GM12878 (cell line): ENCODE measurements at regions not wholly inside any gene's neighbourhood (a gene's known extent, or its start where the extent isn't known, plus 50 kb on each side); places are given as distances from the start of the nearest gene placed in this dataset.

Experiments used
- ATAC-seq: fragments of 200-7000 bp; cut with Tn5 transposase; 3 replicates; pipeline ENCODE4 v1.9.1; 2020; ENCODE audit warnings: mild to moderate bottlenecking, moderate library complexity
- BruUV-seq: library from RNA; stranded (reverse); fragments of 400-500 nt; replicated peaks from 2 replicates; lab custom pipeline; 2021; lab: Mats Ljungman, UMichigan
- CTCF ChIA-PET: fragments of 300-600 bp; sonication (Branson Sonifier 250); formaldehyde crosslinking; extraction: SDS; loops from one replicate; lab custom pipeline; 2021; ENCODE audit warnings: inconsistent platforms; lab: Yijun Ruan, JAX
- POLR2A ChIA-PET: fragments of 350-600 bp; formaldehyde crosslinking; extraction: SDS; loops from one replicate; lab custom pipeline; 2021; ENCODE audit warnings: inconsistent platforms; lab: Charles Lee
- RAD21 ChIA-PET: fragments of 300-600 bp; sonication (Branson Sonifier 250); formaldehyde crosslinking; loops from one replicate; lab custom pipeline; 2023; ENCODE audit warnings: antibody characterized with exemption; ENCODE audit not compliant: unreplicated experiment; lab: Charles Lee
- SMC1A ChIA-PET: fragments of 300-600 bp; sonication (Branson Sonifier 250); formaldehyde crosslinking; loops from one replicate; lab custom pipeline; 2023; ENCODE audit not compliant: unreplicated experiment, uncharacterized antibody; lab: Charles Lee
- DNase-seq: peaks from one replicate; pipeline ENCODE4 v3.0.0-alpha.2; 2011; ENCODE audit warnings: low read depth, low spot score
- FAIRE-seq: peaks from 3 replicates; lab custom pipeline; 2011; peaks lifted over from hg19 to GRCh38; lab: Jason Lieb, UNC
- H2AFZ ChIP-seq: 2 replicates; pipeline ENCODE4 v1.6.0; 2011; ENCODE audit warnings: low read depth, low read length, control low read depth; ENCODE audit not compliant: control insufficient read depth
- H3K27ac ChIP-seq: 2 replicates; pipeline ENCODE4 v1.5.1; 2011; ENCODE audit warnings: control low read depth; ENCODE audit not compliant: control insufficient read depth, insufficient read depth
- H3K27me3 ChIP-seq, 2 experiments: replicated peaks in 1 of 2; 2 replicates each; pipeline versions ENCODE4 v1.6.0 to v1.6.1; 2011; ENCODE audit warnings: low read length in 1 of 2; ENCODE audit not compliant: control insufficient read depth in 2 of 2, insufficient read depth in 2 of 2
- H3K36me3 ChIP-seq, 2 experiments: 2 replicates each; pipeline ENCODE4 v1.5.1; 2011; ENCODE audit warnings: low read length in 1 of 2; ENCODE audit not compliant: control insufficient read depth in 2 of 2, insufficient read depth in 2 of 2
- H3K4me1 ChIP-seq: 2 replicates; pipeline ENCODE4 v1.6.1; 2011; ENCODE audit warnings: mild to moderate bottlenecking, low read length, moderate library complexity, mixed read lengths; ENCODE audit not compliant: control insufficient read depth, insufficient read depth
- H3K4me2 ChIP-seq: 2 replicates; pipeline ENCODE4 v1.6.0; 2011; ENCODE audit warnings: control low read depth; ENCODE audit not compliant: control insufficient read depth, insufficient read depth
- H3K4me3 ChIP-seq: fragments of 200-600 bp; sonication (generic); 2 replicates; pipeline ENCODE4 v1.5.1; 2016
- H3K79me2 ChIP-seq: 2 replicates; pipeline ENCODE4 v1.6.0; 2011; ENCODE audit warnings: low read length; ENCODE audit not compliant: control insufficient read depth, insufficient read depth
- H3K9ac ChIP-seq: 2 replicates; pipeline ENCODE4 v1.8.0; 2011; ENCODE audit warnings: low read length, control low read depth, mixed read lengths; ENCODE audit not compliant: control insufficient read depth, insufficient read depth
- H3K9me3 ChIP-seq: replicated peaks from 3 replicates; pipeline ENCODE4 v1.5.1; 2011; ENCODE audit warnings: mild to moderate bottlenecking, low read length; ENCODE audit not compliant: control insufficient read depth, insufficient read depth
- H4K20me1 ChIP-seq: 2 replicates; pipeline ENCODE4 v1.6.0; 2011; ENCODE audit not compliant: control insufficient read depth, insufficient read depth
- ATF2 ChIP-seq: IDR thresholded peaks from 2 replicates; pipeline ENCODE4 v1.6.1; 2012; ENCODE audit warnings: low read length, inconsistent platforms
- BCL3 ChIP-seq: IDR thresholded peaks from 2 replicates; pipeline ENCODE4 v1.6.1; 2011; ENCODE audit warnings: borderline replicate concordance, low read depth, mild to moderate bottlenecking, moderate library complexity, low read length; ENCODE audit not compliant: insufficient read depth, poor library complexity, severe bottlenecking
- BRCA1 ChIP-seq: IDR thresholded peaks from 2 replicates; pipeline ENCODE4 v1.6.1; 2011; ENCODE audit warnings: low read depth, low read length, improper control_type of control experiment
- MEF2B ChIP-seq: fragments of 450-650 bp; IDR thresholded peaks from 2 replicates; pipeline ENCODE4 v1.6.1; 2018; ENCODE audit warnings: mild to moderate bottlenecking, moderate library complexity; ENCODE audit not compliant: partially characterized antibody, poor library complexity, severe bottlenecking
- NKRF ChIP-seq: fragments of 450-650 bp; conservative IDR thresholded peaks from 2 replicates; pipeline ENCODE4 v1.6.1; 2017; ENCODE audit warnings: mild to moderate bottlenecking, moderate library complexity
- NRF1 ChIP-seq: conservative IDR thresholded peaks from 2 replicates; pipeline ENCODE4 v1.6.1; 2011; ENCODE audit warnings: mild to moderate bottlenecking, low read depth, low read length, improper control_type of control experiment
- PBX3 ChIP-seq: IDR thresholded peaks from 2 replicates; pipeline ENCODE4 v1.6.1; 2011; ENCODE audit warnings: mild to moderate bottlenecking, low read depth, low read length, moderate library complexity; ENCODE audit not compliant: insufficient replicate concordance
- SUPT20H ChIP-seq: IDR thresholded peaks from 2 replicates; pipeline ENCODE4 v1.6.1; 2011; ENCODE audit warnings: low read depth, mild to moderate bottlenecking, low read length, moderate library complexity, borderline replicate concordance; ENCODE audit not compliant: control insufficient read depth
- WGBS: methylation state at CpG from one replicate; pipeline ENCODE4 v1.1.6; 2016; ENCODE audit warnings: low lambda C conversion rate; ENCODE audit not compliant: insufficient replicate concordance, insufficient coverage; ENCODE audit errors: missing lambda C conversion rate; 5-methylcytosine and 5-hydroxymethylcytosine counted together
- in situ Hi-C: fragments of 300-500 bp; cut with MboI; formaldehyde crosslinking; loops from 9 replicates; pipeline ENCODE4 v1.14.3; 2018; ENCODE audit warnings: mixed read lengths
- intact Hi-C: fragments of 100-400 bp; cut with micrococcal nuclease; formaldehyde crosslinking; loops from one replicate; pipeline ENCODE4 v1.14.2; 2022; ENCODE audit not compliant: unreplicated experiment
- TF ChIP-seq, protein P1 (sequence below): fragments of 450-650 bp; IDR thresholded peaks from 2 replicates; pipeline ENCODE4 v1.6.1; 2018; ENCODE audit warnings: mild to moderate bottlenecking, low read depth, moderate library complexity; ENCODE audit not compliant: partially characterized antibody

GRCh38 chr17:79207960-79208359 is 133.3 kb downstream of the ENGASE start:
- TF ChIP-seq BCL3: no peak
- no peak for TF ChIP-seq NKRF
- TF ChIP-seq BRCA1: no peak
- TF ChIP-seq, protein P1, sequence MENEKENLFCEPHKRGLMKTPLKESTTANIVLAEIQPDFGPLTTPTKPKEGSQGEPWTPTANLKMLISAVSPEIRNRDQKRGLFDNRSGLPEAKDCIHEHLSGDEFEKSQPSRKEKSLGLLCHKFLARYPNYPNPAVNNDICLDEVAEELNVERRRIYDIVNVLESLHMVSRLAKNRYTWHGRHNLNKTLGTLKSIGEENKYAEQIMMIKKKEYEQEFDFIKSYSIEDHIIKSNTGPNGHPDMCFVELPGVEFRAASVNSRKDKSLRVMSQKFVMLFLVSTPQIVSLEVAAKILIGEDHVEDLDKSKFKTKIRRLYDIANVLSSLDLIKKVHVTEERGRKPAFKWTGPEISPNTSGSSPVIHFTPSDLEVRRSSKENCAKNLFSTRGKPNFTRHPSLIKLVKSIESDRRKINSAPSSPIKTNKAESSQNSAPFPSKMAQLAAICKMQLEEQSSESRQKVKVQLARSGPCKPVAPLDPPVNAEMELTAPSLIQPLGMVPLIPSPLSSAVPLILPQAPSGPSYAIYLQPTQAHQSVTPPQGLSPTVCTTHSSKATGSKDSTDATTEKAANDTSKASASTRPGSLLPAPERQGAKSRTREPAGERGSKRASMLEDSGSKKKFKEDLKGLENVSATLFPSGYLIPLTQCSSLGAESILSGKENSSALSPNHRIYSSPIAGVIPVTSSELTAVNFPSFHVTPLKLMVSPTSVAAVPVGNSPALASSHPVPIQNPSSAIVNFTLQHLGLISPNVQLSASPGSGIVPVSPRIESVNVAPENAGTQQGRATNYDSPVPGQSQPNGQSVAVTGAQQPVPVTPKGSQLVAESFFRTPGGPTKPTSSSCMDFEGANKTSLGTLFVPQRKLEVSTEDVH: no peak
- TF ChIP-seq NRF1: no peak
- no peak for TF ChIP-seq ATF2
- TF ChIP-seq PBX3: no peak
- no peak for TF ChIP-seq SUPT20H
- no peak for TF ChIP-seq MEF2B
- TF ChIP-seq, all 136 proteins: peak for 0
- no peaks in the 10 kb centered on the region for H3K79me2 ChIP-seq
- ChIA-PET RAD21 (no interaction called here), POLR2A (no interaction called here), CTCF (no interaction called here), SMC1A (no interaction called here)
- ATAC-seq: no peak
- no peaks in the 10 kb centered on the region for H3K36me3 ChIP-seq
- H3K27ac ChIP-seq: no peak overlapping the region
- no peak overlapping the region for H2AFZ ChIP-seq
- 13% methylated on average over 13 of the region's 13 CpGs for WGBS
- H3K4me2 ChIP-seq: no peak overlapping the region
- no peaks in the 10 kb centered on the region for H4K20me1 ChIP-seq
- peaks cover 0 to 5% of the 10 kb centered on the region in 2 experiments; a peak in 3 of 4 replicates for H3K27me3 ChIP-seq
- intact Hi-C loops: no loop called here
- no peaks in the 10 kb centered on the region for H3K4me1 ChIP-seq
- H3K9ac ChIP-seq: no peak overlapping the region
- in situ Hi-C loops: no loop called here
- no peak for DNase-seq
- no peak overlapping the region for H3K4me3 ChIP-seq
- H3K9me3 ChIP-seq: no peaks in the 10 kb centered on the region
- BruUV-seq: no TSS peak
- no peak for FAIRE-seq
